ENCODE measurements at regions not wholly inside any gene's neighbourhood (a gene's known extent, or its start where the extent isn't known, plus 50 kb on each side); places are given as distances from the start of the nearest gene placed in this dataset.
"Not testable (repeated sequence)": the region's sequence is repeated elsewhere in the genome, so short reads cannot be mapped to it uniquely, and the experiment has no call there.

DNA sequence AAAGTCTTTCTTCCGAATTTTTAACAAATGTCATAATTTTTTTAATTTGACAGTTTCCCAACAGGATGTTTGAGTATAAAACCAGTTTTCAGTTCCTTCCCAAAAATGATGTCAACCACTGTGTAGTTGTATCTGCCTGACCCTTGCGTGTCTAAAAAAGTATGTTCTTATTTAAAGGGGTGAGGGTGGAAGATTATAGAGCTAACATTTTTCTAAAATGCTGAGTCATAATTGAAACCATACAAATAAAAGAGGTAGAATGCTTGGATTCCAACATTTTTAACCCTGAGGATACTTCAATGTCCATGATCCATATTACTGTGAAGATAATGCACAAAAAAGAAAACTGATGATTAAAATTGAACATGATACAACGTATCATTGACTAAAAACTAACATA lies 1388.8 kb downstream of the UQCRFS1 start:
- no peak overlapping the region for H3K27ac ChIP-seq
- H3K36me3 ChIP-seq = no peaks in the 10 kb centered on the region
- H3K4me3 ChIP-seq = no peak overlapping the region
- no peaks in the 10 kb centered on the region for H3K27me3 ChIP-seq
- no peaks in the 10 kb centered on the region for H3K4me1 ChIP-seq
- no peaks in the 10 kb centered on the region for H3K9me3 ChIP-seq (replicated peaks)
- no peak for DNase-seq

GRCh38 chr19:27822336-27822735 lies 1390.6 kb downstream of the UQCRFS1 start:
- no peaks in the 10 kb centered on the region for H3K4me1 ChIP-seq
- no peaks in the 10 kb centered on the region for H3K27me3 ChIP-seq
- H3K36me3 ChIP-seq = no peaks in the 10 kb centered on the region
- DNase-seq = no peak
- H3K9me3 ChIP-seq (replicated peaks) = no peaks in the 10 kb centered on the region
- no peak overlapping the region for H3K27ac ChIP-seq
- H3K4me3 ChIP-seq = no peak overlapping the region

DNA sequence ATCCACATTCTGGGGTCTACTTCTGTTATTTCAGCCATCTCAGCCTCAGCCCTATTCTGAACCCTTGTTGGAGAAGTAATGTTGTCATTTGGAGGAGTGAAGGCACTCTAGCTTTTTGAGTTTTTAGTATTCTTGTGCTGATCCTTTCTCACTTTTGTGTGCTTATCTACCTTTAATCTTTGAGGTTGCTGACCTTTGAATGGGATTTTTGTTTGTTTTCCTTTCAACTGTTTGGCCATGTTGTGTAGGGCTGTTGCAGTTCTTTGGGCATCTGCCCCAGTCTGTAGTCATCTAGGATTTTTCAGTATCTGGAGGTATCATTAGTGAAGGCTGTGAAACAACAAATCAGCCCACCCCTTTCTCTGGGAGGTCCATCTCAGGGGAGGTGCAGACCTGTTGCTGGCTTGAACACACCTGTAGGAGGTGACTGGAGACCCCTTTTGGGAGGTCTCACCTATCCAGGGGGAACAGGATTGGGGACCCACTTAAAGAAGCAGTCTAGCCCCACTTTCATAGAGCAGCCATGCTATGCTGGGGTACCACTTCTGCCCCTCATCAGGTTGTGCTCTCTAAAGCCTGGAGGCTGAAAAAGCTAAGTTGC lies 1391.4 kb downstream of the UQCRFS1 start:
- Histone ChIP-seq H3K4me1 (no peaks in the 10 kb centered on the region), H3K36me3 (no peaks in the 10 kb centered on the region), H3K27me3 (no peaks in the 10 kb centered on the region), H3K4me3 (no peak overlapping the region), H3K27ac (no peak overlapping the region), H3K9me3 (replicated peaks) (no peaks in the 10 kb centered on the region)
- DNase-seq = no peak

- Histone ChIP-seq H3K4me3 (no peak overlapping the region), H3K27me3 (no peaks in the 10 kb centered on the region), H3K4me1 (peaks cover 23% of the 10 kb centered on the region), H3K9me3 (replicated peaks) (no peaks in the 10 kb centered on the region), H3K27ac (no peak overlapping the region), H3K36me3 (no peaks in the 10 kb centered on the region)
- no peak for DNase-seq
These were observed 1397.0 kb downstream of the UQCRFS1 start for GRCh38 chr19:27815985-27816384.

DNA sequence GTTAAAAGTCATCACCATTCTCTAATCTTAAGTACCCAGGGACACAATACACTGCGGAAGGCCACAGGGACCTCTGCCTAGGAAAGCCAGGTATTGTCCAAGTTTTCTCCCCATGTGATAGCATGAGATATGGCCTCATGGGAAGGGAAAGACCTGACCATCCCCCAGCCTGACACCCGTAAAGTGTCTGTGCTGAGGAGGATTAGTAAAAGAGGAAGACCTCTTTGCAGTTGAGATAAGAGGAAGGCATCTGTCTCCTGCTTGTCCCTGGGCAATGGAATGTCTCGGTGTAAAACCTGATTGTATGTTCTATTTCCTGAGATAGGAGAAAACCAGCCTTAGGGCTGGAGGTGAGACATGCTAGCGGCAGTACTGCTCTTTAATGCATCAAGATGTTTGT lies 1398.1 kb downstream of the UQCRFS1 start:
- H3K36me3 ChIP-seq, H3K27me3 ChIP-seq: not testable (repeated sequence)

DNA sequence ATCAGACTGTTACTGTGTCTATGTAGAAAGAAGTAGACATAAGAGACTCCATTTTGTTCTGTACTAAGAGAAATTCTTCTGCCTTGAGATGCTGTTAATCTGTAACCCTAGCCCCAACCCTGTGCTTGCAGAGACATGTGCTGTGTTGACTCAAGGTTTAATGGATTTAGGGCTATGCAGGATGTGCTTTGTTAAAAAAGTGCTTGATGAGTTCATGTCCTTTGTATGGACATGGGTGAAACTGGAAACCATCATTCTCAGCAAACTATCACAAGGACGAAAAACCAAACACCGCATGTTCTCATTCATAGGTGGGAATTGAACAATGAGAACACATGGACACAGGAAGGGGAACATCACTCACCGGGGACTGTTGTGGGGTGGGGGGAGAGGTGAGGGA lies 1398.7 kb downstream of the UQCRFS1 start:
- H3K27me3 ChIP-seq; H3K9me3 ChIP-seq (replicated peaks); H3K36me3 ChIP-seq; H3K27ac ChIP-seq; H3K4me3 ChIP-seq: not testable (repeated sequence)
- DNase-seq = peak in 1 of 2 experiments; percentile 21
- peaks cover 23% of the 10 kb centered on the region for H3K4me1 ChIP-seq

More for the DNA sequence above, 1398.1 kb downstream of the UQCRFS1 start:
- H3K4me3 ChIP-seq; H3K9me3 ChIP-seq (replicated peaks); H3K27ac ChIP-seq; DNase-seq: not testable (repeated sequence)
- peaks cover 23% of the 10 kb centered on the region for H3K4me1 ChIP-seq

- DNase-seq = no peak
- no peaks in the 10 kb centered on the region for H3K4me1 ChIP-seq
- H3K36me3 ChIP-seq = peaks cover 7% of the 10 kb centered on the region; the same call in 1 of the 2 replicates
- H3K9me3 ChIP-seq (replicated peaks) = no peaks in the 10 kb centered on the region
- H3K27me3 ChIP-seq = no peaks in the 10 kb centered on the region
- no peak overlapping the region for H3K4me3 ChIP-seq
- H3K27ac ChIP-seq = no peak overlapping the region
These were observed 1406.4 kb downstream of the UQCRFS1 start for GRCh38 chr19:27806471-27807070.

- Histone ChIP-seq H3K9me3 (replicated peaks) (no peaks in the 10 kb centered on the region), H3K27me3 (no peaks in the 10 kb centered on the region), H3K4me3 (no peak overlapping the region), H3K4me1 (no peaks in the 10 kb centered on the region), H3K36me3 (peaks cover 13% of the 10 kb centered on the region; the same call in 1 of the 2 replicates), H3K27ac (no peak overlapping the region)
- no peak for DNase-seq
These were observed 1407.1 kb downstream of the UQCRFS1 start for GRCh38 chr19:27805848-27806247.

DNA sequence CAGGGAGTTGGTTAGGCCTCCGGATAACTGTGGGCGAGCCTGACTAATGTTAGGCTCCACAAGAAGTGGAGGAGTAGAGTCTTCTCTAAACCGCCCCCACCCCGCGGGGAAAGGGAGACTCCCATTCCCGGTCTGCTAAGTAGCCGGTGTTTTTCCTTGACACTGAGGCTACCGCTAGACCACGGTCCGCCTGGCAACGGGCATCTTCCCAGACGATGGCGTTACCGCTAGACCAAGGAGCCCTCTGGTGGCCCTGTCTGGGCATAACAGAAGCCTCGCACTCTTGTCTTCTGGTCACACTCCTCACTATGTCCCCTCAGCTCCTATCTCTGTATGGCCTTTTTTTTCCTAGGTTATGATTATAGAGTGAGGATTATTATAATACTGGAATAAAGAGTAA lies 1410.7 kb downstream of the UQCRFS1 start:
- peak in 1 of 2 experiments; percentile 25 for DNase-seq

GRCh38 chr19:27796540-27796939 lies 1416.4 kb downstream of the UQCRFS1 start:
- Histone ChIP-seq H3K4me1 (no peaks in the 10 kb centered on the region), H3K9me3 (replicated peaks) (no peaks in the 10 kb centered on the region), H3K27me3 (no peaks in the 10 kb centered on the region), H3K27ac (no peak overlapping the region), H3K4me3 (no peak overlapping the region), H3K36me3 (peaks cover 5% of the 10 kb centered on the region; the same call in 1 of the 2 replicates)
- DNase-seq = no peak

More for the DNA sequence above, 1410.7 kb downstream of the UQCRFS1 start:
- not testable (repeated sequence) for H3K4me3 ChIP-seq; H3K27ac ChIP-seq; H3K4me1 ChIP-seq; H3K9me3 ChIP-seq (replicated peaks); H3K27me3 ChIP-seq
- H3K36me3 ChIP-seq = peaks cover 13% of the 10 kb centered on the region; the same call in 1 of the 2 replicates

DNA sequence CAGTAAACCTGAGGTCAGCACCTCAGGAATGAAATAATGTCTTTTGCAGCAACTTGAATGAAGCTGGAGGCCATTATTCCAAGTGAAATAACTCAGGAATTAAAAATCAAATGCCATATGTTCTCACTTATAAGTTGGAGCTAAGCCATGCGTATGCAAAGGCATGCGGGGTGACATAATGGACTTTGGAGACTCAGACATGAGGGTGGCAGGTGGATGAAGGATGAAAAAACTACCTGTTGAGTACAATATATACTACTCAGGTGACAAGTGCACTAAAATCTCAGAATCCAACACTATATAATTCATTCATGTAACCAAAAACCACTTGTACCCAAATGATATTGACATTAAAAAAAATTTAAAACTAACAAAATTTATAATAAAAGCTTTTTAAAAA lies 1416.9 kb downstream of the UQCRFS1 start:
- H3K36me3 ChIP-seq = peaks cover 1% of the 10 kb centered on the region; the same call in 1 of the 2 replicates
- H3K27ac ChIP-seq = no peak overlapping the region
- no peaks in the 10 kb centered on the region for H3K4me1 ChIP-seq
- no peak for DNase-seq
- H3K27me3 ChIP-seq = no peaks in the 10 kb centered on the region
- H3K4me3 ChIP-seq = no peak overlapping the region
- H3K9me3 ChIP-seq (replicated peaks) = no peaks in the 10 kb centered on the region

- Histone ChIP-seq H3K4me1 (no peaks in the 10 kb centered on the region), H3K27ac (no peak overlapping the region), H3K36me3 (no peaks in the 10 kb centered on the region; the same call in 1 of the 2 replicates), H3K27me3 (no peaks in the 10 kb centered on the region), H3K4me3 (no peak overlapping the region), H3K9me3 (replicated peaks) (no peaks in the 10 kb centered on the region)
- DNase-seq = no peak
These were observed 1417.6 kb downstream of the UQCRFS1 start for GRCh38 chr19:27795369-27795768.

GRCh38 chr19:27794494-27795042 lies 1418.4 kb downstream of the UQCRFS1 start:
- H3K27ac ChIP-seq = peak overlapping the region; percentile 89
- peak; percentile 41 to 42 for DNase-seq
- no peaks in the 10 kb centered on the region for H3K4me1 ChIP-seq
- H3K27me3 ChIP-seq = no peaks in the 10 kb centered on the region
- no peaks in the 10 kb centered on the region for H3K9me3 ChIP-seq (replicated peaks)
- H3K36me3 ChIP-seq = no peaks in the 10 kb centered on the region; the same call in 1 of the 2 replicates
- H3K4me3 ChIP-seq = peak overlapping the region; percentile 84

DNA sequence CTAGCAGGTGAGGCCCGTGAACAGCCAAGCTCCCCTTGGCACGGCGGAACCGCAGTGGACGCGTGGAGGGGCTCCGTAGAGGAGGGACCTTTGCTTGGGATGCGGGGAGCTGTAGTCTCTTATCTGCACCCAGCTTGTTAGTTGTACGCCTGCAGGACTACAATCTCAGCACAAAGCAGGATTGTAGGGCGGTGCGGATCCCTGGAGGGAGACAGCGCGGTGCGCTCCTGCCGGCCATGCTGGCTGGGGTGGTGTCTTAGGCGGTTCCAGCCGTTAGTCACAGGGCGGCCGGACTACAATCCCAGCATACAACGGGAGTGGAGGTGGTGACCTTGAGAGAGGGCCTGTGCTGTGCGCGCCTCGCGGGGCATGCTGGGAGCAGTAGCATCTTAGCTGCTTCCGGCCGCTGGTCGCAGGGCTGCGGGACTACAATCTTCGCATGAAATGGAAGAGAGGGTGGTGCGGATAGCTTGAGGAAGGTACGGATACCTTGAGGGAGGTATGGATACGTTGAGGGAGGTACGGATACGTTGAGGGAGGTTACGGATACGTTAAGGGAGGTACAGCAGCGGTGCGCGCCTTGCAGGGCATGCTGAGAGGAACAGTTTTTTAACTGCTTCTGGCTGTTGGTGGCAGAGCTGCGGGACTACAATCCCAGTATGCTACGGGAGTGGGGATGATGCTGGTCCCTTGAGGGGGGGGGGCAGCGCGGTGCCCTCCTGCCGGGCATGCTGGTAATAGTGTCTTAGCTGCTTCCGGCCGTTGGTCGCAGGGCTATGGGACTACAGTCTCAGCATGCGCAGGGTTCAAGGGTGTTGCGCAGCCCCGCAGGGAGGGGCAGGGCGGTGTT lies 1419.1 kb downstream of the UQCRFS1 start:
- H3K36me3 ChIP-seq = no peaks in the 10 kb centered on the region
- peak; percentile 96 for DNase-seq
- no peaks in the 10 kb centered on the region; the same call in 1 of the 2 replicates for H3K9me3 ChIP-seq (replicated peaks)
- no peaks in the 10 kb centered on the region for H3K27me3 ChIP-seq
- H3K4me3 ChIP-seq = peak overlapping the region; percentile 84
- peak overlapping the region; percentile 89 for H3K27ac ChIP-seq
- H3K4me1 ChIP-seq = no peaks in the 10 kb centered on the region

DNA sequence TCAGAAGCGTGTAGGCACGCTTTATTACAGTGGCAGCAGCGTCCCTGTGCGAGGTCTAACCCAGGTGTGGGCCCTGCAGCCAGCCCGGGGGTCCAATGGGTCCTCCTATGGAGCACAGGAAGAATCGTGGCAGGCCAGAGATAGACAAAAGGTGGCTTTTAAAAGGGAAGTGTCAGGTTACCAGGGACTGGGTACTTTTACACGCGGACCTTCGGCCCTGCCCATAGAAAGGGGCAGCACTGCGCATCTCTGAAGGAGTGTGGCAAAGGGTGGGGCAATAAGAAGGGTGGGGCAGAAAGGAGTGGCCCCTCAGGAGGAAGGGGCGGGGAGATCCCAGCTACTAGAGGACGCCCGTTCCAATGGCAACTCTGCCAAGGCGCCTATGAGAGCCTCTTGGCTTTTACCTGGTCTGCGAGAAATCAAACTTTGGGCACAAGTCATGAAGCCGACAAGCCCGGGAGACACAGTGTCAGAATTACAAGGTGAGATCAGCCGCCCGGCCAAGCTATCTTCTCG lies 1419.8 kb downstream of the UQCRFS1 start:
- no peaks in the 10 kb centered on the region for H3K27me3 ChIP-seq
- peak; percentile 91 to 93 for DNase-seq

More for the DNA sequence above, 1419.8 kb downstream of the UQCRFS1 start:
- H3K27ac ChIP-seq = peak overlapping the region; percentile 89
- H3K9me3 ChIP-seq (replicated peaks) = no peaks in the 10 kb centered on the region; the same call in 1 of the 2 replicates
- no peaks in the 10 kb centered on the region for H3K36me3 ChIP-seq
- H3K4me3 ChIP-seq = peak overlapping the region; percentile 84
- no peaks in the 10 kb centered on the region for H3K4me1 ChIP-seq
